ENCODE measurements at regions not wholly inside any gene's neighbourhood (a gene's known extent, or its start where the extent isn't known, plus 50 kb on each side); places are given as distances from the start of the nearest gene placed in this dataset.

GRCh38 chr5:9721161-9721560, 91.0 kb upstream of the TAS2R1 start:
- DNase-seq: no peak

DNA sequence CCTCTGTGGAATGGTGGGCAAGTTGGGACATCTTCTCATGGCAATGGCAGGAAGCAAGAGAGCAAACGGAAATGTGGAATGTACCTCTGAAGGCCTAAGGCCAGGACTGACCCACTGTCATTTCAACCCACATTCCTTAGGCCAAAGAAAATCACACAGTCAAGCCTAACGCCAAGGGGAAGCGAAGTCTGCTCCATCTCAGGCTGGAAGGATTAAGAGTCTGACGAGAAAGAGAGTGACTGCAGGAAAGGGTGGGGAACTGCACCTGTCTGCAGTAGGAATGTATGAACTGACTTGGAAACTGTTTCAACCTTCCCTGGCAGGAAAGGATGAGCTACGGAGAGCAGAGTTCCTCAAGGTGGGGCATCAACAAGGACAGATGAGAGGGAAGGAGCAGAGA, 90.2 kb upstream of the TAS2R1 start:
- no peak for DNase-seq

DNA sequence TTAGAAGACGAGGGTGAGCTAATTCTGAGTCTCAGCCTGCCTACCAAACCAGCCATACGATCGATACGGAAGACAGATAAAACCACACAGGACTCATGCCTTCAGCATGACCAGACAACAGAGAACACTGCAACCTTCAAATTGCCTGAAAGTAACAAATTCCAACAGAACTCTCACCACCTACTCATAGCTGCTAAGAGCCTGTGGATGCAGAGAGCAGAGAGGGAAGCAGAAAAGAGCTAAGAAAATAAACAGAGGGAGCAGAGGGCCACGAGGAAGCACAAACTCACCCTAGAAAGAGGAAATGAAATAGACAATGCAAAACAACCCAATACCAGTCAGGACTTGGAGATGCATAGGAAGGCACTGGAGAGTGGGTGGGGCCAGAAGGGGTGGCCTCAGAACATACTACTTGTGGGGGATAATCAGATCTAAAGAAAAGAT, 86.7 kb upstream of the TAS2R1 start:
- no peak for DNase-seq

GRCh38 chr5:9715891-9716335, 85.8 kb upstream of the TAS2R1 start:
- no peak for DNase-seq

GRCh38 chr5:9713959-9714586, 83.9 kb upstream of the TAS2R1 start:
- DNase-seq: no peak

DNA sequence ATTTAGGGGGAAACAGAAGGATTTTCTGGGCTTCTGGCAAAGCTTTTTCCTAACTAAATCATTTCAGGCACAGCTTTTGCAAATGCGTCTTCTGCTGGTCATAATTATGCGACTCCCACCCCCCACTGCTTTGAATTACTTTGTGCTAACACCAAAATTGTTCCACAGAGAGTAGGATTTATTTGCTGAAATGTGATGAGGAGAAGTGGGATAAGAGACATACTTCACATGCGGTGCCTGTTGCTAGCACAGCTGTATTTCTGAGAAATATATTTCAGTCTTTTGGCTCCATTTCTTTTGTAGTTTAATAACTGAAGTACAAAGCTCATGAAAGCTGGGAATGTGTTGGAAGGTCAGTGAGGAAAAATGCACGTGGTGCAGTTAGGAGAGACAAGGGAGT, 83.2 kb upstream of the TAS2R1 start:
- no peak for DNase-seq

DNA sequence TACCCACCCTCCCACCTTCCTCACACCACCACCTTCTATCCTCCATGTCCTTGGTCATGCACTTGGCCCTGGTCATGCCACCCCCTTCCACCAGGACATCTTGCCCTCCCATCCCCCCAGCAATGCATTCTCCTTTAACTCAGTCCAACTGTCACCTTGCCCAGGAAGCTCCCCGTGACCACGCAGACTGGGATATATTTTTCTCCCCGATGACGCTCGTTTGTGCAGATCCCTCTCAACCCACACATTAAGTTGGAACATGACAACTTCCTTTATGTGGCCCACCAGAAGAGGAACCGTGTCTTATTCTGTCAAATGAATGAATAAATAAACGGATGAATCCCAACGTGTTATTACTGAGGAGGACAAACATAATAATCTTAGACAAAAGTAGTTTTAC, 82.8 kb upstream of the TAS2R1 start:
- DNase-seq: no peak

GRCh38 chr5:9712506-9712905, 82.4 kb upstream of the TAS2R1 start:
- DNase-seq: no peak

GRCh38 chr5:9710069-9710468, 79.9 kb upstream of the TAS2R1 start:
- no peak for DNase-seq

DNA sequence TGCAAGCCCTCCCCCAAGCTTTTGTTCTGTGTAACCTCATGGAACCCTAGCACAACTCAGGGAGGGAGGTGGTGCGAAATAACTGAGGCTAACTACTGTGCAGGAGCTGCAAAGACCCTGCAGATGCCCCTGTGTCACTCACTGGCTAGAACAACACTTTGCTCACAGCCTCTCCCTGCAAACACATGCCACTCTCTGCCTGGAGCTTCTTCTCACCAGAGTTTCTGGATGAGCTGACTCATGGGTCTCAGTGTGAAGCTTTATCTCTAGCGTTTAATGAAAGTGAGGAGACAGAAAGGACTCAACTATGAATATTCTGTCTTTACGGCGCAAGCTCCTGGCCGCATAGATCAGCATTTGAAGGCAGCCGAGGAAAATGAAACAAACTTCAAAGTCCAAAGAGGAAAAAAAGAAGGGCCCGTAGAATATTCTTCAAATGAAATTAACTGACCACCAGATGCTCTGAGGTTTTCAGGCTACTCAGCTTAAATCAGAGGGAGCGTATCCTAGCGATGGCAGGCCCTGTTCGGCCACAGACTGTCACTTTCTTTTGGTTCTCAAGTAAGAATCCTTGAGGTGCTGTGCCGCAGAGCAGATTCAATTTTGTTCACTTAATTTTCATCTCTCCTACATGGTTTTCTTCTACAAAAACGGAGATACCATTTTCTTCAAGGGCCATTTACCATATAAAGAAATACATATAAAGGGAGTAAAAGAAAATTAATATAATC, 77.7 kb upstream of the TAS2R1 start:
- DNase-seq: no peak

GRCh38 chr5:9699681-9700080, 69.5 kb upstream of the TAS2R1 start:
- no peak for DNase-seq

- DNase-seq: no peak
Observed at GRCh38 chr5:9698841-9699240, 68.7 kb upstream of the TAS2R1 start.

- DNase-seq: no peak
Observed at GRCh38 chr5:9698125-9698826, 68.1 kb upstream of the TAS2R1 start.

GRCh38 chr5:9692576-9692975, 62.4 kb upstream of the TAS2R1 start:
- DNase-seq: no peak

GRCh38 chr5:9691261-9691660, 61.1 kb upstream of the TAS2R1 start:
- no peak for DNase-seq

DNA sequence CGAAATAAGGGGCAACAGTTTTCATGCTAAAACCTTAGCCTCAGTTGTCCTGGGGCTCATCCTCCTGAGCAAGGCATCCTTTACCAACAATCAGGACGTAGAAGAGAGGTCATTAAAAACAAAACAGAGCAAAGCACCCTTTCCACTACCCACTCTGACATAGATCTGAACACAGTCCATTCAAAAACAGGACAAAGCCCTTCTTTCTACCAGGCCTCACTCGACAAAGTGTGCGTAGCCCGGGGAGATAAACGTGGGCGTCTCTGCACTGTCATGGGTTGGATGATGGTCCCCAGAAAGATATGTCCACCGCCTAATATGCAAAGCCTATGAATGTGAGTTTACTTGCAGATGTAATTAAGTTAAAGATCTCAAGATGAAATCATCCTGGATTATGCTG, 60.6 kb upstream of the TAS2R1 start:
- no peak for DNase-seq

- no peak for DNase-seq
Observed at GRCh38 chr5:9686216-9686615, 56.1 kb upstream of the TAS2R1 start.

DNA sequence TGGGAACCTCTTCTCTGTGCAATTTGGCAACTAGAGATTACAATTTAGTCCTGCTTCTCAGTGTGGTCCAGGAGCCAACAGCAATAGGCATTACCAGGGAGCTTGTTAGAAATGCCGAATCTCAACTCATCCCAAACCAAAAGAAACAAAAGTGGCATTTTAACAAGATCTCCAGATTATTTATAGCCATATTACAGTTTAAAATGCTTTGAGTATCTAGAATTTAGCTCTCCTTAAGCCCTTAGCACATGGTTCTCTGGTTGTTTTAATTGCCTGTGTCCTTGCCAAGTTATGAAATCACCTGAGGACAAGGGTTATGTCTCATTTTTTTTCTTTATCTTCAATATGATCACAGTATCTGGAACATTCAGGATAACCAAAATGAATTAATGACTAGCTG, 51.6 kb upstream of the TAS2R1 start:
- no peak for DNase-seq
